ENCODE measurements at regions not wholly inside any gene's neighbourhood (a gene's known extent, or its start where the extent isn't known, plus 50 kb on each side); places are given as distances from the start of the nearest gene placed in this dataset.

DNA sequence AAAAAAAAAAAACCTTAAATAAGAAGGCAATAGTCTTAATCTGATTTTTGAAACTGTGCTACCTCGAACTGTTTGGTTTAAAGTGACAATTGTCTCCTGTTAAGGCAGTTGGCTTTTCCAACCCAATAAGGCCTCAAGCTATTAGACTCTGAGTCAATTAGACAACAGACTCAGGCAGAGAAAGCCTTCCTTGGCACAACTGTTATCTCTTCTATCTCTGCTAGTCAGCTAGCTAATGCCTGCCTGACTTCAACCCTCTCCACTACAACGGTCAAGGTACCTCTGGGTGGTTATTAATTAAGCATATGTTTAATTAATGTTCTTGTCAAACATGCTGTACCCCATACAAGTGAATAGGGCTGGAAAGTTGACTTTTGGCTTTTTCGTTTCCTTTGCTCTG, 110.2 kb upstream of the NLGN1 start:
- BruUV-seq (replicated peaks): no TSS peak
- Histone ChIP-seq H3K27ac (ENCODE audit: control insufficient read depth, insufficient read depth) (no peak overlapping the region), H3K4me3 (no peak overlapping the region), H4K20me1 (ENCODE audit: control insufficient read depth, insufficient read depth) (no peaks in the 10 kb centered on the region), H3K36me3 (ENCODE audit: control insufficient read depth in 2 of 2, insufficient read depth in 2 of 2, low read length in 1 of 2) (no peaks in the 10 kb centered on the region), H3K9me3 (replicated peaks; ENCODE audit: control insufficient read depth, insufficient read depth, low read length) (no peaks in the 10 kb centered on the region), H3K9ac (ENCODE audit: control insufficient read depth, insufficient read depth, low read length) (no peak overlapping the region), H2AFZ (ENCODE audit: control insufficient read depth, low read depth, low read length) (no peak overlapping the region), H3K4me2 (ENCODE audit: control insufficient read depth, insufficient read depth) (no peak overlapping the region), H3K4me1 (ENCODE audit: control insufficient read depth, insufficient read depth, low read length) (no peaks in the 10 kb centered on the region), H3K79me2 (ENCODE audit: control insufficient read depth, insufficient read depth, low read length) (no peaks in the 10 kb centered on the region), H3K27me3 (replicated peaks in 1 of 2; ENCODE audit: control insufficient read depth in 2 of 2, insufficient read depth in 2 of 2, low read length in 1 of 2) (no peaks in the 10 kb centered on the region)
- DNase-seq (ENCODE audit: low read depth, low spot score) (no peak), FAIRE-seq (no peak), ATAC-seq (no peak)
- ChIA-PET SMC1A (ENCODE audit: uncharacterized antibody, unreplicated experiment) (interaction anchor here (1.0 kb wide), 1 partner anchor 9 kb away, joined by 4 read pairs; no protein-coding TSS in a partner anchor), RAD21 (ENCODE audit: unreplicated experiment) (interaction anchor here (0.7 kb wide), 1 partner anchor 301 kb away, joined by 5 read pairs; no protein-coding TSS in a partner anchor), CTCF (no interaction called here), POLR2A (no interaction called here)
- intact Hi-C loops (cut with micrococcal nuclease; ENCODE audit: unreplicated experiment) (no loop called here), in situ Hi-C loops (cut with MboI) (no loop called here)
- WGBS (ENCODE audit: insufficient coverage, insufficient replicate concordance, low lambda C conversion rate, missing lambda C conversion rate): 2% methylated on average over 3 of the region's 3 CpGs
- TF ChIP-seq JUND (IDR thresholded peaks at IDR 0.05; ENCODE audit: low read depth, low read length): no peak
- no peak for TF ChIP-seq FOXM1 (IDR thresholded peaks at IDR 0.05; ENCODE audit: low read depth, low read length)
- TF ChIP-seq MTA3 (IDR thresholded peaks at IDR 0.05; ENCODE audit: borderline replicate concordance, low read length): no peak
- TF ChIP-seq, protein P1, sequence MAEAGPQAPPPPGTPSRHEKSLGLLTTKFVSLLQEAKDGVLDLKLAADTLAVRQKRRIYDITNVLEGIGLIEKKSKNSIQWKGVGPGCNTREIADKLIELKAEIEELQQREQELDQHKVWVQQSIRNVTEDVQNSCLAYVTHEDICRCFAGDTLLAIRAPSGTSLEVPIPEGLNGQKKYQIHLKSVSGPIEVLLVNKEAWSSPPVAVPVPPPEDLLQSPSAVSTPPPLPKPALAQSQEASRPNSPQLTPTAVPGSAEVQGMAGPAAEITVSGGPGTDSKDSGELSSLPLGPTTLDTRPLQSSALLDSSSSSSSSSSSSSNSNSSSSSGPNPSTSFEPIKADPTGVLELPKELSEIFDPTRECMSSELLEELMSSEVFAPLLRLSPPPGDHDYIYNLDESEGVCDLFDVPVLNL (IDR thresholded peaks at IDR 0.05; ENCODE audit: low read depth, low read length): no peak
- TF ChIP-seq KLF5 (IDR thresholded peaks at IDR 0.05; ENCODE audit: partially characterized antibody): no peak
- TF ChIP-seq TAF1 (IDR thresholded peaks at IDR 0.05; ENCODE audit: borderline replicate concordance, low read depth, low read length): no peak
- no peak for TF ChIP-seq WRNIP1 (IDR thresholded peaks at IDR 0.05; ENCODE audit: borderline replicate concordance, low read depth, low read length)
- TF ChIP-seq RUNX3 (IDR thresholded peaks at IDR 0.05; ENCODE audit: low read length): no peak
- no peak for TF ChIP-seq IRF4 (IDR thresholded peaks at IDR 0.05; ENCODE audit: low read depth, low read length)
- no peak for TF ChIP-seq PAX5 (IDR thresholded peaks at IDR 0.05; ENCODE audit: borderline replicate concordance, low read depth, low read length)
- no peak for TF ChIP-seq RAD51 (IDR thresholded peaks at IDR 0.05)
- no peak for TF ChIP-seq TARDBP (IDR thresholded peaks at IDR 0.05; ENCODE audit: borderline replicate concordance)
- no peak for TF ChIP-seq ESRRA (IDR thresholded peaks at IDR 0.05; ENCODE audit: low read length)
- no peak for TF ChIP-seq ZNF207 (IDR thresholded peaks at IDR 0.05; ENCODE audit: borderline replicate concordance)
- TF ChIP-seq KDM1A (IDR thresholded peaks at IDR 0.05; ENCODE audit: borderline replicate concordance): no peak
- TF ChIP-seq, protein P2, sequence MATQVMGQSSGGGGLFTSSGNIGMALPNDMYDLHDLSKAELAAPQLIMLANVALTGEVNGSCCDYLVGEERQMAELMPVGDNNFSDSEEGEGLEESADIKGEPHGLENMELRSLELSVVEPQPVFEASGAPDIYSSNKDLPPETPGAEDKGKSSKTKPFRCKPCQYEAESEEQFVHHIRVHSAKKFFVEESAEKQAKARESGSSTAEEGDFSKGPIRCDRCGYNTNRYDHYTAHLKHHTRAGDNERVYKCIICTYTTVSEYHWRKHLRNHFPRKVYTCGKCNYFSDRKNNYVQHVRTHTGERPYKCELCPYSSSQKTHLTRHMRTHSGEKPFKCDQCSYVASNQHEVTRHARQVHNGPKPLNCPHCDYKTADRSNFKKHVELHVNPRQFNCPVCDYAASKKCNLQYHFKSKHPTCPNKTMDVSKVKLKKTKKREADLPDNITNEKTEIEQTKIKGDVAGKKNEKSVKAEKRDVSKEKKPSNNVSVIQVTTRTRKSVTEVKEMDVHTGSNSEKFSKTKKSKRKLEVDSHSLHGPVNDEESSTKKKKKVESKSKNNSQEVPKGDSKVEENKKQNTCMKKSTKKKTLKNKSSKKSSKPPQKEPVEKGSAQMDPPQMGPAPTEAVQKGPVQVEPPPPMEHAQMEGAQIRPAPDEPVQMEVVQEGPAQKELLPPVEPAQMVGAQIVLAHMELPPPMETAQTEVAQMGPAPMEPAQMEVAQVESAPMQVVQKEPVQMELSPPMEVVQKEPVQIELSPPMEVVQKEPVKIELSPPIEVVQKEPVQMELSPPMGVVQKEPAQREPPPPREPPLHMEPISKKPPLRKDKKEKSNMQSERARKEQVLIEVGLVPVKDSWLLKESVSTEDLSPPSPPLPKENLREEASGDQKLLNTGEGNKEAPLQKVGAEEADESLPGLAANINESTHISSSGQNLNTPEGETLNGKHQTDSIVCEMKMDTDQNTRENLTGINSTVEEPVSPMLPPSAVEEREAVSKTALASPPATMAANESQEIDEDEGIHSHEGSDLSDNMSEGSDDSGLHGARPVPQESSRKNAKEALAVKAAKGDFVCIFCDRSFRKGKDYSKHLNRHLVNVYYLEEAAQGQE (IDR thresholded peaks at IDR 0.05; ENCODE audit: low read depth, low read length): no peak
- TF ChIP-seq, protein P3, sequence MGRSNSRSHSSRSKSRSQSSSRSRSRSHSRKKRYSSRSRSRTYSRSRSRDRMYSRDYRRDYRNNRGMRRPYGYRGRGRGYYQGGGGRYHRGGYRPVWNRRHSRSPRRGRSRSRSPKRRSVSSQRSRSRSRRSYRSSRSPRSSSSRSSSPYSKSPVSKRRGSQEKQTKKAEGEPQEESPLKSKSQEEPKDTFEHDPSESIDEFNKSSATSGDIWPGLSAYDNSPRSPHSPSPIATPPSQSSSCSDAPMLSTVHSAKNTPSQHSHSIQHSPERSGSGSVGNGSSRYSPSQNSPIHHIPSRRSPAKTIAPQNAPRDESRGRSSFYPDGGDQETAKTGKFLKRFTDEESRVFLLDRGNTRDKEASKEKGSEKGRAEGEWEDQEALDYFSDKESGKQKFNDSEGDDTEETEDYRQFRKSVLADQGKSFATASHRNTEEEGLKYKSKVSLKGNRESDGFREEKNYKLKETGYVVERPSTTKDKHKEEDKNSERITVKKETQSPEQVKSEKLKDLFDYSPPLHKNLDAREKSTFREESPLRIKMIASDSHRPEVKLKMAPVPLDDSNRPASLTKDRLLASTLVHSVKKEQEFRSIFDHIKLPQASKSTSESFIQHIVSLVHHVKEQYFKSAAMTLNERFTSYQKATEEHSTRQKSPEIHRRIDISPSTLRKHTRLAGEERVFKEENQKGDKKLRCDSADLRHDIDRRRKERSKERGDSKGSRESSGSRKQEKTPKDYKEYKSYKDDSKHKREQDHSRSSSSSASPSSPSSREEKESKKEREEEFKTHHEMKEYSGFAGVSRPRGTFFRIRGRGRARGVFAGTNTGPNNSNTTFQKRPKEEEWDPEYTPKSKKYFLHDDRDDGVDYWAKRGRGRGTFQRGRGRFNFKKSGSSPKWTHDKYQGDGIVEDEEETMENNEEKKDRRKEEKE (IDR thresholded peaks at IDR 0.05): no peak
- no peak for TF ChIP-seq STAT1 (conservative IDR thresholded peaks at IDR 0.05)
- no peak for TF ChIP-seq YBX1 (IDR thresholded peaks at IDR 0.05)
